Hippocampal formation (tissue), 2 donors: ENCODE measurements at regions not wholly inside any gene's neighbourhood (a gene's known extent, or its start where the extent isn't known, plus 50 kb on each side); places are given as distances from the start of the nearest gene placed in this dataset.

Experiments
- DNase-seq, 2 donors: peaks; one replicate each; lab custom pipeline; 2025; lab: John Stamatoyannopoulos, UW

- DNase-seq = no peak
Observed at GRCh38 chr9:32837551-32838058, 54.3 kb downstream of the TMEM215 start.

GRCh38 chr9:32839013-32839885, 55.9 kb downstream of the TMEM215 start:
- DNase-seq = no peak

- DNase-seq = no peak
Observed at GRCh38 chr9:32841314-32841713, 58.0 kb downstream of the TMEM215 start.

GRCh38 chr9:32843295-32843694, 60.0 kb downstream of the TMEM215 start:
- no peak for DNase-seq

GRCh38 chr9:32844259-32844658, 60.9 kb downstream of the TMEM215 start:
- no peak for DNase-seq

GRCh38 chr9:32854271-32854670, 70.9 kb downstream of the TMEM215 start:
- DNase-seq = no peak

- DNase-seq = no peak
Observed at GRCh38 chr9:32855752-32856151, 72.4 kb downstream of the TMEM215 start.

GRCh38 chr9:32863291-32863690, 80.0 kb downstream of the TMEM215 start:
- no peak for DNase-seq

- DNase-seq = no peak
Observed at GRCh38 chr9:32864971-32865370, 81.6 kb downstream of the TMEM215 start.

GRCh38 chr9:32866273-32866672, 82.9 kb downstream of the TMEM215 start:
- no peak for DNase-seq

GRCh38 chr9:32867026-32867425, 83.7 kb downstream of the TMEM215 start:
- no peak for DNase-seq

- no peak for DNase-seq
Observed at GRCh38 chr9:32867601-32868204, 84.4 kb downstream of the TMEM215 start.

GRCh38 chr9:32869404-32869803, 86.1 kb downstream of the TMEM215 start:
- no peak for DNase-seq

- DNase-seq = no peak
Observed at GRCh38 chr9:32873131-32873530, 89.8 kb downstream of the TMEM215 start.

- DNase-seq = no peak
Observed at GRCh38 chr9:32873553-32873952, 90.2 kb downstream of the TMEM215 start.

- no peak for DNase-seq
Observed at GRCh38 chr9:32875242-32875641, 91.9 kb downstream of the TMEM215 start.

- no peak for DNase-seq
Observed at GRCh38 chr9:32875748-32876147, 92.4 kb downstream of the TMEM215 start.

- DNase-seq = no peak
Observed at GRCh38 chr9:32877103-32877502, 93.8 kb downstream of the TMEM215 start.

- DNase-seq = no peak
Observed at GRCh38 chr9:32877639-32878217, 94.4 kb downstream of the TMEM215 start.

- DNase-seq = no peak
Observed at GRCh38 chr9:32879335-32879734, 96.0 kb downstream of the TMEM215 start.

- peak in 1 of 2 donors; percentile 2 for DNase-seq
Observed at GRCh38 chr9:32881948-32882347, 98.6 kb downstream of the TMEM215 start.

GRCh38 chr9:32882705-32883104, 99.4 kb downstream of the TMEM215 start:
- DNase-seq = no peak

- DNase-seq = no peak
Observed at GRCh38 chr9:32884482-32884881, 101.1 kb downstream of the TMEM215 start.
